Pulmonary artery endothelial cell (primary cell): ENCODE measurements at regions not wholly inside any gene's neighbourhood (a gene's known extent, or its start where the extent isn't known, plus 50 kb on each side); places are given as distances from the start of the nearest gene placed in this dataset.
A peak's percentile ranks its signal among the peaks of the same experiment; 100 is the strongest.

Source experiments
- DNase-seq: peaks from one replicate; pipeline ENCODE4 v3.0.0-alpha.2; 2011; ENCODE audit warnings: low read depth, low spot score

- no peak for DNase-seq
Observed at GRCh38 chr15:62464705-62465104, 299.6 kb upstream of the C2CD4B start.

GRCh38 chr15:62465173-62465572, 300.1 kb upstream of the C2CD4B start:
- DNase-seq, result no peak

GRCh38 chr15:62469478-62469873, 304.4 kb upstream of the C2CD4B start:
- DNase-seq, result no peak

GRCh38 chr15:62469874-62470688, 305.0 kb upstream of the C2CD4B start:
- peak; percentile 10 for DNase-seq

- DNase-seq, result no peak
Observed at GRCh38 chr15:62472616-62473299, 307.7 kb upstream of the C2CD4B start.

GRCh38 chr15:62474021-62474770, 309.1 kb upstream of the C2CD4B start:
- DNase-seq, result no peak

- no peak for DNase-seq
Observed at GRCh38 chr15:62474771-62475124, 309.7 kb upstream of the C2CD4B start.

- DNase-seq, result no peak
Observed at GRCh38 chr15:62475591-62475990, 310.5 kb upstream of the C2CD4B start.

- DNase-seq, result no peak
Observed at GRCh38 chr15:62476163-62476562, 311.1 kb upstream of the C2CD4B start.

- no peak for DNase-seq
Observed at GRCh38 chr15:62477929-62478328, 312.8 kb upstream of the C2CD4B start.

GRCh38 chr15:62482785-62483429, 317.8 kb upstream of the C2CD4B start:
- DNase-seq, result no peak

- DNase-seq, result no peak
Observed at GRCh38 chr15:62483814-62484213, 318.7 kb upstream of the C2CD4B start.

GRCh38 chr15:62485170-62485720, 320.2 kb upstream of the C2CD4B start:
- no peak for DNase-seq

- no peak for DNase-seq
Observed at GRCh38 chr15:62486041-62486440, 321.0 kb upstream of the C2CD4B start.

GRCh38 chr15:62488387-62488786, 323.3 kb upstream of the C2CD4B start:
- no peak for DNase-seq

GRCh38 chr15:62491642-62492041, 326.6 kb upstream of the C2CD4B start:
- no peak for DNase-seq

GRCh38 chr15:62492900-62493299, 327.8 kb upstream of the C2CD4B start:
- no peak for DNase-seq

GRCh38 chr15:62494197-62494596, 329.1 kb upstream of the C2CD4B start:
- DNase-seq, result no peak

GRCh38 chr15:62495670-62496614, 330.9 kb upstream of the C2CD4B start:
- no peak for DNase-seq

- no peak for DNase-seq
Observed at GRCh38 chr15:62497356-62497755, 332.3 kb upstream of the C2CD4B start.
